ENCODE measurements at regions not wholly inside any gene's neighbourhood (a gene's known extent, or its start where the extent isn't known, plus 50 kb on each side); places are given as distances from the start of the nearest gene placed in this dataset.

DNA sequence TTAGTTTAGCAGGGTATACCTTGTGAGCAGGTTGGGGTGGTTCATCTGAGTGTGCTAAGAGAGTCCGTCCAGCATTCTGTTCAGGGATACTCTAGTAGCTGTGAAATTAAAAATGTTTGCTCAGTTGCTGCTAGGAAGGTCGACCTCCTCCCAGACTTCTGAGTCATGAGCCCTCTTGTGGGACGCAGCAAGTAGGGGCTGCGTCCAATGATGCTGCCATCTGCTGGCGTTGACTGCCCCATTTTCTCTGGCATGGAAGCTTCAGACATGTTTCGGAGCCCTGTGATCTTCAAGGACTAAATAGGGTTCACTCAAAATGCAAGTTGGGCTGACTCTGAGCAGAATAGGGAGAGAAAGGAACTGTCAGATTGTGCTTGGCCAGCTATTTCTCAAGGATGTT, 201.0 kb upstream of the ARSJ start:
- peak in 1 of 2 donors; percentile 26 for DNase-seq
- TF ChIP-seq, protein P1, sequence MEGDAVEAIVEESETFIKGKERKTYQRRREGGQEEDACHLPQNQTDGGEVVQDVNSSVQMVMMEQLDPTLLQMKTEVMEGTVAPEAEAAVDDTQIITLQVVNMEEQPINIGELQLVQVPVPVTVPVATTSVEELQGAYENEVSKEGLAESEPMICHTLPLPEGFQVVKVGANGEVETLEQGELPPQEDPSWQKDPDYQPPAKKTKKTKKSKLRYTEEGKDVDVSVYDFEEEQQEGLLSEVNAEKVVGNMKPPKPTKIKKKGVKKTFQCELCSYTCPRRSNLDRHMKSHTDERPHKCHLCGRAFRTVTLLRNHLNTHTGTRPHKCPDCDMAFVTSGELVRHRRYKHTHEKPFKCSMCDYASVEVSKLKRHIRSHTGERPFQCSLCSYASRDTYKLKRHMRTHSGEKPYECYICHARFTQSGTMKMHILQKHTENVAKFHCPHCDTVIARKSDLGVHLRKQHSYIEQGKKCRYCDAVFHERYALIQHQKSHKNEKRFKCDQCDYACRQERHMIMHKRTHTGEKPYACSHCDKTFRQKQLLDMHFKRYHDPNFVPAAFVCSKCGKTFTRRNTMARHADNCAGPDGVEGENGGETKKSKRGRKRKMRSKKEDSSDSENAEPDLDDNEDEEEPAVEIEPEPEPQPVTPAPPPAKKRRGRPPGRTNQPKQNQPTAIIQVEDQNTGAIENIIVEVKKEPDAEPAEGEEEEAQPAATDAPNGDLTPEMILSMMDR (IDR thresholded peaks at IDR 0.05): peak; percentile 41 to 45
- H3K27me3 ChIP-seq: no peaks in the 10 kb centered on the region
- no peaks in the 10 kb centered on the region for H3K36me3 ChIP-seq
- intact Hi-C loops (cut with DNase I; ENCODE audit: low total_unique reads): no loop called here
- H3K9me3 ChIP-seq: peaks cover 0 to 4% (median 3%) of the 10 kb centered on the region in 3 donors
- H3K27ac ChIP-seq: no peak overlapping the region
- no peak overlapping the region for H3K4me3 ChIP-seq
- no peaks in the 10 kb centered on the region for H3K4me1 ChIP-seq

DNA sequence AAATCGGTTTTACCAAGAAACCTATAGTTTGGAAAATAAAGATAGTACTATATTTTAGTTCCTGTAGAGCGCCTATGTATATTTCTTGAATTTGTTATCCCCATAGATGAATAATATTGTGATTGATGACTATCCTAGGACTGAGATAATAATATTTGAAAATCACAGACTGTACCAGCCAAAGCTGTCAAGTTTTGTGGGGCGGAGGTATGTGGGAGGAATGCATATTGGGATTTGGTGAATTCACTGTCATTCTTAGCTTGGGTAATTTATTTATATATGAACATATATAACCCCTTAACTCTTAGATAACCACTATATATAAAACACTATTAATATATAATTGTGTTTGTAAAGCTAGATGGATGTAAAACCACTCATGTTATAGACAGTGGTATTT, 205.5 kb upstream of the ARSJ start:
- H3K27me3 ChIP-seq: no peaks in the 10 kb centered on the region
- intact Hi-C loops (cut with DNase I; ENCODE audit: low total_unique reads): no loop called here
- H3K4me3 ChIP-seq: no peak overlapping the region
- H3K27ac ChIP-seq: no peak overlapping the region
- peaks cover 0 to 4% (median 3%) of the 10 kb centered on the region in 3 donors for H3K9me3 ChIP-seq
- no peaks in the 10 kb centered on the region for H3K4me1 ChIP-seq
- no peak for DNase-seq
- TF ChIP-seq, protein P1 (IDR thresholded peaks at IDR 0.05): no peak
- no peaks in the 10 kb centered on the region for H3K36me3 ChIP-seq

DNA sequence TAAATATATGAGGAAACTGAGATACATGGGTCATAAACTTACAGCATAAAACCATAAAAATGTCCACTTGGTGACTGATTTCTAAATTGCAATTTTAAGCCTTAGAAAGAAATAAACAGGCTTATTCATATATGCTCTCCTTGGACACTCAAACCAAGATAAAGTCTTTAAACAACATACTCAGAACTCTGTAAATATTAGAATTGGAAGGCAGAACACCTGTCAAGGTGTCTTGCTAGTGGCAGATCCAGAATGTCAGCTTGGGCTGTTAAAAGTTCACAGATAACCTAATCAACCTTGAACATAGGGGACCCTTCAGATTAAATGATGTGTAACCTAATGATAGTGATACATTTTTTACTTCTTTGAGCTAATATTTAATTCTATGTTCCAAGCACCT, 208.1 kb upstream of the ARSJ start:
- intact Hi-C loops (cut with DNase I; ENCODE audit: low total_unique reads): no loop called here
- DNase-seq: no peak
- Histone ChIP-seq H3K27me3 (no peaks in the 10 kb centered on the region), H3K9me3 (peaks cover 0 to 2% (median 0%) of the 10 kb centered on the region in 3 donors), H3K4me1 (no peaks in the 10 kb centered on the region), H3K4me3 (no peak overlapping the region), H3K27ac (no peak overlapping the region), H3K36me3 (no peaks in the 10 kb centered on the region)
- TF ChIP-seq, protein P1 (IDR thresholded peaks at IDR 0.05): no peak

DNA sequence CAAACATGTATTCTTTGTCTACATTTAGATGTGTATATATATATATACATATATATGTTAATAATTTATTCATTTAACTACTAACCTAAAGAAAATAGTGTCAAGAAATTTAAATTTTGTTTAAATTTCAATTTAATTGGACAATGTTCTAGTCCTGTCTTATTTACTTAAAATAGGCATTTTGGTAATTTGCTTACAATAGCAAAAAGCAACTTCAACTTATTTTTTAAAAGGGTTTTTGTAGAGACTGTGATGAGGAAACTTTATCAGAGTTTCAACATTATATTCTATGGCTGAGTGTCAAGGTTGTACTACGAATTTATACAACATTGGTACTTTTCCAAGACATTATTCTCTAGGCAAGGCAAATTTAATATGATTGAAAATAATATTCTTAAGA, 212.0 kb upstream of the ARSJ start:
- Histone ChIP-seq H3K4me1 (no peaks in the 10 kb centered on the region), H3K4me3 (no peak overlapping the region), H3K9me3 (no peaks in the 10 kb centered on the region), H3K27me3 (no peaks in the 10 kb centered on the region), H3K36me3 (no peaks in the 10 kb centered on the region), H3K27ac (no peak overlapping the region)
- TF ChIP-seq, protein P1 (IDR thresholded peaks at IDR 0.05): no peak
- no peak for DNase-seq
- intact Hi-C loops (cut with DNase I; ENCODE audit: low total_unique reads): loop anchor here (2.0 kb wide), 1 partner anchor 33 kb away; no protein-coding TSS in a partner anchor

DNA sequence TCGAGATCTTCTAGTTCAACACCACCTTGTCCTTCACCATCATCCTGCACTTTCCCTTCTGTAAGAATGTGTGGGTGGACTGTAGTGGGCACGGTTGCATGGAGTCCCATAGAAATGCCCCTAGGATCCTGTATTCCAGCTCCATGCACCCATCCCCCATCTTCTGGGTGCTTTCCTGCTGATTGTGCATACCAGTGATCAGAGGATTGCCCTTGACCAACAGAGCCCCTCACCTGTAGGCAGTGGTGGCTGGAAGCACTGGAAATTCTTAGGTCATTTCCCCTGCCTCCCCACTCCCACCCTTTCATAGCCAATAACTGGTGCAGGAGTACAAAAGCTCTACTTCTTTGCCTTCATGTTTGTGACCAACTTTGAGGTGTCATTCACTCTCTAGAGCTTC, 213.4 kb upstream of the ARSJ start:
- TF ChIP-seq, protein P1 (IDR thresholded peaks at IDR 0.05): no peak
- Histone ChIP-seq H3K27me3 (no peaks in the 10 kb centered on the region), H3K27ac (no peak overlapping the region), H3K4me3 (no peak overlapping the region), H3K36me3 (no peaks in the 10 kb centered on the region), H3K9me3 (no peaks in the 10 kb centered on the region), H3K4me1 (no peaks in the 10 kb centered on the region)
- no peak for DNase-seq
- intact Hi-C loops (cut with DNase I; ENCODE audit: low total_unique reads): no loop called here

Data from tibial artery (tissue), 4 donors.